GM03348 (cell line): ENCODE measurements at regions not wholly inside any gene's neighbourhood (a gene's known extent, or its start where the extent isn't known, plus 50 kb on each side); places are given as distances from the start of the nearest gene placed in this dataset.

Experiments used
- DNase-seq: peaks from one replicate; pipeline ENCODE4 v3.0.0; 2012; ENCODE audit warnings: low spot score

GRCh38 chr4:127081041-127081440 lies 551.7 kb upstream of the INTU start:
- no peak for DNase-seq

GRCh38 chr4:127082986-127083385 lies 549.8 kb upstream of the INTU start:
- DNase-seq = no peak

GRCh38 chr4:127084666-127085065 lies 548.1 kb upstream of the INTU start:
- no peak for DNase-seq

GRCh38 chr4:127097061-127097460 lies 535.7 kb upstream of the INTU start:
- DNase-seq = peak; percentile 23

GRCh38 chr4:127102361-127102760 lies 530.4 kb upstream of the INTU start:
- DNase-seq = no peak

DNA sequence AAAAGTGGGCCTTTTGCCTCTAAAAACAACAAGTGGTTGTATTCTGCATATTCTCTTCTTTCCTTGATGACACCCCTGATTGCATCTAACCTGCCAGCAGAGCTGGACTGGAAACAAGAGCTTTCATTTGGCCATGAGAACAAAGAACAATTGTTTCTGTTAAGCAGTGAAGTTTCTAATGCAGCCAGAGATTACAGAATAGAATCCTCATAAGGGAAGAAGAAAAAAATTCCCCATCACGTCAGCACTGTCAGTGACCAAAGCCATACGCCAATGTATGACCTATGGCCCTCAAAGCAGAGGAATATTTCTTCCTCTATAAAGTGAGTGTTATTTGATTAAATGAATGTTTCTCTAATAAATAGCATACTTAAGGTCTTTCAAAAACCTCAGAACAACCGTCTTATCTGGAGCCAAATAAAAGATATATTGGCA lies 529.1 kb upstream of the INTU start:
- DNase-seq = no peak

- no peak for DNase-seq
Observed at GRCh38 chr4:127113844-127114362, 518.9 kb upstream of the INTU start.

DNA sequence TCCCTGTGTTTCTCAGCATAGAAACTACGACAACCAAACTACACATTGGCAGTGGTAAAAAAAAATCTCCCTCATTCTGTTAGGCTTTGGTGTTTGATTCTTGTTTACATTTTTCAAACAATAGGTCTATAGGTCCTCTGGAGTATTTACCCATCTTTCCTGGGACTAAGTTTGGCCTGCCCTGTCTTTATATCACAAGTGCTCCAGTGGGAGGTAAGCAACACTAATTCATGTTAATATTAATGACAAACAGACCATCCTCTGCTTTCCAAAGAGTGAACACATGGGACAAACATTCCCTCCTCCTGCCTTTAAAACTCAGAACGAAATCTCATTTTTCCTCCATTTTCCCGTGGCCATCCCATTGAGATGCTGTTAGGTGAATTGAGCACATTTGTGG lies 514.1 kb upstream of the INTU start:
- DNase-seq = no peak

DNA sequence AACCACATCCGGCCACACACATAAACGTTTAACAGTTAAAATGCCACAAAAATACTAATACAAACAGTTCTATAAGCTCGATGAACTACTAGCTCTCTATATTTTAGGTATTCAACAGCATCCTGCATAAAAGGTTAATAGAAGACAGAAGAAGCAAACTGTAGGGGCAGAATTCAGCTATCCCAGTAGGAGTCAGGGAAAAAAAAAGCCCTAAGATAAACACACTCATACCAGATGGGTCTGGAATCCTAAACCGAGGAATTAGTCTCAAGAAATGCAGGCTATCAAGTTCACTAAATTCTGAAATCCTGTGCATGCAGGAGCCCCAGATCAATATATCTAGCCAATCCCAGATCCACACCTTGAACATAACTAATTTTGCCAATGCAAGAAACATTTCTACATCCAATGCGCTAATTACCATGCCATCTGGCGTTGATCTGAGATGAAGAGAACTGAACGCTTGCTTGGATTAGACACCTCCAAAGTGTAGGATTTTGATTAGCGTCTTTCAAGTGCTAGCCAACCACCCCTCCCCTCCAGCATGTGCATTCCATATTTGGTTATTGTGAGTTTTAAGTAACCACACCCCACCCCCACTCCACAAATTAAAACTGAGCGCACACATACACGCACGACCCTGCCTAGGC lies 512.2 kb upstream of the INTU start:
- DNase-seq = no peak

DNA sequence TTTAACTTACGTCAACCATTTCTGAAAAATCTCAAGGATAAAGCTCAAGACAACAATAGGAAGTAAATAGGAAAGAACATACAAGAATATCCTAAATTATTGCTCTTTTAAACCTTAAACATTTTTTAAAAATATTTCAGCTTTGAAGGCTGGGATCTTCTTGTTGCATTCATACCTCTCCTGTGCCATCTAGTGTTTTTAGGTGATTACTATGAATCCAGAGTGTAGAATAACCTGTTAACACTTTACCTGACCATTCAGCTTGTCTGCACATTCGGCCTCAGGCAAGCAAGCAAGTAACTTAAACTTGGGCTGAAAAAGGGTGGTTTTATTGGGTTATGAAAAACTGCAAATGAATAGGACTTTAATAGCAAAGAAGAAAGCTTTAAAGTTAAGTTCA lies 507.8 kb upstream of the INTU start:
- peak; percentile 11 for DNase-seq

DNA sequence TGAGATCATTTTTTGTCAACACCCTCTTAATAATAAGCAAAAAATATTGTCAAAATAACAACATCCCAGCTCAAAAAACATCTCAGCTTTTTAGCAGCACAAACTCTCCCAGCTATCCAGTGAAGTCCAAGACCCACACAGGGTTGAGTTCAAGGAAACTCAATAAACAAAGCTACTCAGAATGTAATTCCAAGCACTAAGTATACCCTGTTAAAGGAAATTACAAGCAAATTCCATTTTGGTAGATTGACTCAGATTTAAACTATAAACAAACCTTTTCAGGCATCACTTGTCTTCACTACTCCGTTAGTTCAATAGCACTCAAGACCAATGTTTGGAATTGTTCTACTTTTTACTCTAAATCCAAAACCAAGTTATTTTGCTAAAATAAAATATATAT lies 506.0 kb upstream of the INTU start:
- no peak for DNase-seq

DNA sequence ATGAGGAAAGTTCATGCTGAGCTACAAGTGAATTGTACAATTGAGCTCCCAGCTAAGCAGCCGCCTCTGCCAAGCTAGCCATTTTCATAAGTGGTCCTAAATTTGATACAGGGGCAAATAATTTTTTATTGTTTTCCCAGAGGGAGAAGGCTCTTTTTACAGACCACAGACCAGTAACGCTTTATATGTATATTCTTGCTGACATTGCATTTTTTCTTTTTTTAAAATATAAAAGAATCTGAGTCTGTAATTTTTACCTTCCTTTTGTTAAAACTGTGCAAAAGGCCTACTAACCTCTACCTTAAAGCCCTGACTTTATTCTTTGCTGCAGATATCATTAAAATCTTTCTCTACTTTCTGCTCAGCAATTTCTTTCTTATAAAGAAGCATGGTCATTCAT lies 501.2 kb upstream of the INTU start:
- no peak for DNase-seq

DNA sequence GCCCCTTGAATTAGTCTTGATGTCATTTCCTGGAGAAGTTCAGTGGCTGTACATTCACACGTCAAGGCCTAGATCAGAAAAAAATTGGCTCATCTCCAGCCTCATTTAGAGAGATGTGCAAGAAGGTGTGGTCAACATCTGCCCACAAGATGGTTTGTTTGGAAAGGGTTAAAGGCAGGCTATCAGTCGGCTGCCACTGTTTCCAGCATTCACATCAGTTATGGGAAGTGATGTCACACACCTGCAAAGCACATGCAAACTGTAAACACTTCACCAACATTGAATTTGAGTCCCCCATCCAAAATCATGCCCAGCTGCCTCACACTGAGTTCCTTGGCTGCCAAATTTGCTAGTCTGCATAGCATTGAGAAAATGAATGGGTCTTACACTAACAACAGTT lies 498.3 kb upstream of the INTU start:
- no peak for DNase-seq

DNA sequence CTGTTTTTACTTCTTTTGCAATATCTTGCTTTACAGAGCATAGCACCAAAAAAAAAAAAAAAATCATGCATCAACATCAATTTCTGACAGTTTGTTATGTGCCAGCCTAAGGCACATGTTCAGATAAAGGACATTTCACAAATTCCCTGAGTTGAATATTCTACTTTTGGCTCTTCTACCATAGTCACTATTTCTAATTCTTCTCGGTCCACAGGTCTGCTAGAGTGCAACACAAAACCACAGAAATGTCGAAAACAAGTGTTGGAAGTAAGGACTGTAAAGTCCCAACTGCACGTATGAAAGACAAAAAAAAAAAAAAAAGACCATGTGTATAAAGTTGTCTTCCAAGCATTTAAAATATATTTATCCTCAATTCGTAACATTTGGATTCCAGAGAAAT lies 494.2 kb upstream of the INTU start:
- no peak for DNase-seq

DNA sequence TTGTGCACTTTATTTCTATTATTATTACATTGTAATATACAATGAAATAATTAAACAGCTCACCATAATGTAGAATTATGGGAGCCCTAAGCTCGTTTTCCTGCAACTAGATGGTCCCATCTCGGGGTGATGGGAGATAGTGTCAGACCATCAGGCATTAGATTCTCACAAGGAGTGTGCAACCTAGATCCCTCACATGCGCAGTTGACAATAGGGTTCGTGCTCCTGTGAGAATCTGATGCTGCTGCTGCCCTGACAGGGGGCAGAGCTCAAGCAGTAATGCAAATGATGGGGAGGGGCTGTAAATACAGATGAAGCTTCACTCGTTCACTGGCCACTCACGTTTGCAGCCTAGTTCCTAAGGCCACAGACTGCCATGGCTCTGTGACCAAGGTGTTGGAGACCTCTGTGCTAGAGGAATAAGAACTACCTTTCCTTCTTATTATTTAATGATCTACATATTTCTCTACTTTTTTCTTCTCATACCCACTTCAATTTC lies 492.9 kb upstream of the INTU start:
- no peak for DNase-seq

- peak; percentile 12 for DNase-seq
Observed at GRCh38 chr4:127140306-127140705, 492.5 kb upstream of the INTU start.

- peak; percentile 71 for DNase-seq
Observed at GRCh38 chr4:127141856-127142255, 490.9 kb upstream of the INTU start.

DNA sequence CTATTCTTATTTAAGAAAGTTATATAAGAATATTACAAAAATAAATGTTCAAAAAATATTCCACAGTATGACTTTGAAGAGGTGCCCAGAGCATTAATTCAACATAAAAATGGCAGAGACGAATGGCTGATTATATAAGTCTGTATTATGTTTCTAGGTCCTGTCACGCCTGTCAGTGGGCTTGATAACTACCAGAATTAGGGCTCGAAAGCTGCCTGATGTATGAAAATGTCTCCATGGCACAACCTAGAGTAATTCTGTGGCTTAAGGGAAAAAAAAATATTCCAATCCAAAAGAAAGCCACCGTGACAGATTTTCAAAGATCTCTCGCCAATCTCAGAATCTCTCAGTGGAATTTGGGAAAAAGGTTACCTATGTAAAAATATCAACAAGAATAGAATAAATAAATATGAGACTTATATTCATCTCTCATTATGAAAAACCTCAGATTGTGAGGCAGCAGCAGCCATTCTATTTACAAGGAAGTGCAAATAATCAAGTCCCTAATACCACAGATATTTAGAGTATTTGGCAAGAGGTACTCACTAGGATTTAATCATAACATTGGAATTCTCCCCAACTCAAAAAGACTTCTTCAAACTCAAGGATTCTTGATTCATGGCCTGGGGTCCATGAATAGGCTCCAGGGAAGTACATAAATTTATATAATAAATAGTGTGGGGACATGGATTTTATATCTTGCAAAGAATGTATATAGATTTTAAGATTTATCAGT lies 489.1 kb upstream of the INTU start:
- peak; percentile 73 for DNase-seq

- no peak for DNase-seq
Observed at GRCh38 chr4:127145006-127145540, 487.7 kb upstream of the INTU start.

- DNase-seq = no peak
Observed at GRCh38 chr4:127148165-127148564, 484.6 kb upstream of the INTU start.

DNA sequence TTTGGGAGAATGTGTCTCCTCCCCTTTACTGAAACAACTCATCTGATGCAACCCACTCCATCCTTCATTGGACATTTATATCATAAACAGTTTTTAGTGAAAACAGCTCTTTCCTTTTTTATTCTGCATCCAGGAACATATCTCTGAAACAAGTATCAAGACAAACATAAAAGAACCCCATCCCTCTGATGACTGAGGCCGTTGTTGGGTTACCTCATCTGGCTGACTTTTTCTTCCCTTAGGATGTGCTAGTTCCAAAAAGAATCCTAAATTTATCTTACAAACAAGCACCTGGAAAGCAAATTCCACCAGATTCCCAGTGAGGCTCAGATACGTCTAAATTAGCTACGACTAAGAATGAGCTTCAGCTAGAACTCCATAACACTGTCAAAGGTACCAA lies 483.7 kb upstream of the INTU start:
- no peak for DNase-seq

- DNase-seq = no peak
Observed at GRCh38 chr4:127151941-127152340, 480.8 kb upstream of the INTU start.

- DNase-seq = no peak
Observed at GRCh38 chr4:127155116-127155515, 477.6 kb upstream of the INTU start.
